ENCODE measurements at regions not wholly inside any gene's neighbourhood (a gene's known extent, or its start where the extent isn't known, plus 50 kb on each side); places are given as distances from the start of the nearest gene placed in this dataset.
"Not testable (repeated sequence)": the region's sequence is repeated elsewhere in the genome, so short reads cannot be mapped to it uniquely, and the experiment has no call there.

DNA sequence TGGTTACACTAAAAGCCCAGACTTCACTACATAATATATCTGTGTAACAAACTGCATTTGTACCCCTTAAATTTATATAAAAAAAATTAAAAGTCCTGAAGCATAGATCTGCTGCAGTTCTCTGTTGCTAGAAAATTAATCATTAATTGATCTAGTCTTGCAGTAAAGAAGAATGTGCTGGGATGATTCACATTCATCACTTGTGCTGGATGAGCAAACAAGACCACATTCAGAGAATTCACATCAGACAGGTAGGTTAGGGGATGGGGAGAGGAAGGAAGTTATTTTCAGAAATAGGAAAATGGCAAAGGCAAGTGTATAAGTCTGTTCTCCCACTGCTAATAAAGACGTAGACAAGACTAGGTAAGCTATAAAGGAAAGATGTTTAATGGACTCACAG, 1019.0 kb downstream of the KCNMA1 start:
- intact Hi-C loops (cut with DNase I): no loop called here
- DNase-seq (no peak), ATAC-seq (no peak)
- Histone ChIP-seq H3K4me3 (no peak overlapping the region), H3K9me3 (peaks cover 0 to 15% (median 0%) of the 10 kb centered on the region in 12 donors), H3K36me3 (no peaks in the 10 kb centered on the region), H3K27me3 (no peaks in the 10 kb centered on the region), H3K27ac (no peak overlapping the region), H3K4me1 (no peaks in the 10 kb centered on the region)
- TF ChIP-seq, protein P1, sequence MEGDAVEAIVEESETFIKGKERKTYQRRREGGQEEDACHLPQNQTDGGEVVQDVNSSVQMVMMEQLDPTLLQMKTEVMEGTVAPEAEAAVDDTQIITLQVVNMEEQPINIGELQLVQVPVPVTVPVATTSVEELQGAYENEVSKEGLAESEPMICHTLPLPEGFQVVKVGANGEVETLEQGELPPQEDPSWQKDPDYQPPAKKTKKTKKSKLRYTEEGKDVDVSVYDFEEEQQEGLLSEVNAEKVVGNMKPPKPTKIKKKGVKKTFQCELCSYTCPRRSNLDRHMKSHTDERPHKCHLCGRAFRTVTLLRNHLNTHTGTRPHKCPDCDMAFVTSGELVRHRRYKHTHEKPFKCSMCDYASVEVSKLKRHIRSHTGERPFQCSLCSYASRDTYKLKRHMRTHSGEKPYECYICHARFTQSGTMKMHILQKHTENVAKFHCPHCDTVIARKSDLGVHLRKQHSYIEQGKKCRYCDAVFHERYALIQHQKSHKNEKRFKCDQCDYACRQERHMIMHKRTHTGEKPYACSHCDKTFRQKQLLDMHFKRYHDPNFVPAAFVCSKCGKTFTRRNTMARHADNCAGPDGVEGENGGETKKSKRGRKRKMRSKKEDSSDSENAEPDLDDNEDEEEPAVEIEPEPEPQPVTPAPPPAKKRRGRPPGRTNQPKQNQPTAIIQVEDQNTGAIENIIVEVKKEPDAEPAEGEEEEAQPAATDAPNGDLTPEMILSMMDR (IDR thresholded peaks at IDR 0.05): no peak
- no peak for TF ChIP-seq POLR2A (IDR thresholded peaks at IDR 0.05)
- WGBS, 4 donors: 84 to 97% (median 94%) methylated on average over 1 of the region's 1 CpG

DNA sequence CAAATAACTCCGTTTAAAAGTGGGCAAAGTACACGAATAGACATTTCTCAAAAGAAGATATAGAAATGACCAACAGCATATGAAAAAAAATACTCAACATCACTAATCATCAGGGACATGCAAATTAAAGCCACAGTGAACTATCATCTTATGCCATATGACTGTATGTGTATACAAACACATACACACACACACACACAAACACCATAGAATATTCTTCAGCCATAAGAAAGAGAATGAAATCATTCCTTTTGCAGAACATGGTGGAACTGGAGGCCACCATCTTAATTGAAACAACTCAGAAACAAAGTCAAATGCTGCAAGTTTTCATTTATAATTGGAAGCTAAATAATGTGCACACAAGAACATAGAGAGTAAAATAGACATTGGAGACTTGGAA, 1019.4 kb downstream of the KCNMA1 start:
- intact Hi-C loops (cut with DNase I): no loop called here
- TF ChIP-seq POLR2A (IDR thresholded peaks at IDR 0.05): no peak
- TF ChIP-seq, protein P1 (IDR thresholded peaks at IDR 0.05): no peak
- H3K4me1 ChIP-seq: no peaks in the 10 kb centered on the region

DNA sequence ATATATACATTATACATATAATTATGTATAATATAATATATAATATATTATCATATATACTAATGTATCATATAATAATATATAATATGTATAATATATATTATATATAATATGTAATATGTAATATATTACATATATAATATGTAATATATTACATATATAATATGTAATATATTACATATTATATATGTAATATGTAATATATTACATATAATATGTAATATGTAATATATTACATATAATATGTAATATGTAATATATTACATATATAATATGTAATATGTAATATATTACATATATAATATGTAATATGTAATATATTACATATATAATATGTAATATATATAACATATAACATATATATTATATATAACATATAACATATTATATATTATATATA, 1020.9 kb downstream of the KCNMA1 start:
- H3K27me3 ChIP-seq; H3K36me3 ChIP-seq; ATAC-seq; DNase-seq; intact Hi-C loops (cut with DNase I); H3K4me3 ChIP-seq; H3K4me1 ChIP-seq; H3K27ac ChIP-seq: not testable (repeated sequence)
- peaks cover 0 to 21% (median 0%) of the 10 kb centered on the region in 12 donors for H3K9me3 ChIP-seq

More for the DNA sequence above, 1019.4 kb downstream of the KCNMA1 start:
- no peak overlapping the region for H3K4me3 ChIP-seq
- H3K36me3 ChIP-seq: no peaks in the 10 kb centered on the region
- H3K27ac ChIP-seq: no peak overlapping the region
- WGBS, 4 donors: 88 to 98% (median 94%) methylated on average over 2 of the region's 2 CpGs
- ATAC-seq (no peak), DNase-seq (no peak)
- H3K9me3 ChIP-seq: peaks cover 0 to 15% (median 0%) of the 10 kb centered on the region in 12 donors
- no peaks in the 10 kb centered on the region for H3K27me3 ChIP-seq

DNA sequence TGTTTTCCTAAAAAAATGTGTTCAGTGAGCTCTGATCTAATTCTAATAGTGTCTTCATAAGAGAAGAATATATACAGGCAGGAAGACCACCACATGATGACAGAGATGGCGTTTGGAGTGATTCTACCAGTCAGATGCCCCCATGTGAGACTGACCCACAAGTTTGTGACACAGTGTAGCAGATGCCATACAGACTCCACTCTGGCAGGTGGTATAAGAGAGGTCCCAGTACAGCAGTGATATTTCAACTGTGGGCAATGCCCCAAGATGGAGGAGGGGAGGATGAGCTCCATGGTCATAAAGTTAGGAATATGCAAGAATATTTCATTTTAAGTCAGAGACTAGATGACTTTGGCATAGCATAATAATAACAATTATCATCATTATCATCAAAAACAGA, 1022.6 kb downstream of the KCNMA1 start:
- ATAC-seq (no peak), DNase-seq (no peak)
- H3K4me1 ChIP-seq: no peaks in the 10 kb centered on the region
- H3K36me3 ChIP-seq: no peaks in the 10 kb centered on the region
- no peak for TF ChIP-seq POLR2A (IDR thresholded peaks at IDR 0.05)
- TF ChIP-seq, protein P1 (IDR thresholded peaks at IDR 0.05): no peak
- H3K9me3 ChIP-seq: peaks cover 0 to 19% (median 0%) of the 10 kb centered on the region in 12 donors
- H3K27ac ChIP-seq: no peak overlapping the region
- intact Hi-C loops (cut with DNase I): no loop called here
- H3K4me3 ChIP-seq: no peak overlapping the region
- H3K27me3 ChIP-seq: no peaks in the 10 kb centered on the region
- 77 to 100% (median 89%) methylated on average over 1 of the region's 1 CpG for WGBS, 4 donors

Measured in heart left ventricle (tissue), 16 donors.